A673 (cell line): ENCODE measurements at regions not wholly inside any gene's neighbourhood (a gene's known extent, or its start where the extent isn't known, plus 50 kb on each side); places are given as distances from the start of the nearest gene placed in this dataset.

ENCODE experiments used
- BruUV-seq: library from RNA; stranded (reverse); fragments of 400-500 nt; replicated peaks from 2 replicates; lab custom pipeline; 2021; lab: Mats Ljungman, UMichigan
- CTCF ChIA-PET: fragments of 300-600 bp; sonication (Branson Sonifier 250); formaldehyde crosslinking; loops from one replicate; lab custom pipeline; 2022; ENCODE audit warnings: antibody characterized with exemption; lab: Charles Lee
- POLR2A ChIA-PET: fragments of 300-600 bp; sonication (Branson Sonifier 250); formaldehyde crosslinking; loops from one replicate; lab custom pipeline; 2022; ENCODE audit warnings: antibody characterized with exemption; ENCODE audit not compliant: low non-redundant PET; lab: Charles Lee
- DNase-seq: peaks from one replicate; pipeline ENCODE4 v3.0.0-alpha.2; 2015; ENCODE audit warnings: low spot score
- H3K27ac ChIP-seq: fragments of 200-600 bp; sonication (generic); 2 replicates; pipeline ENCODE4 v1.5.1; 2016; ENCODE audit warnings: mixed run types, low read depth, mild to moderate bottlenecking, mixed read lengths, antibody characterized with exemption, low read length; ENCODE audit not compliant: poor library complexity, severe bottlenecking
- H3K27me3 ChIP-seq: fragments of 200-600 bp; sonication (generic); replicated peaks from 2 replicates; pipeline ENCODE4 v1.6.1; 2017; ENCODE audit warnings: mixed run types, low read depth, mild to moderate bottlenecking, mixed read lengths, antibody characterized with exemption, low read length; ENCODE audit not compliant: insufficient read depth, poor library complexity
- H3K36me3 ChIP-seq: fragments of 200-600 bp; sonication (generic); 2 replicates; pipeline ENCODE4 v1.6.1; 2016; ENCODE audit warnings: mixed run types, mild to moderate bottlenecking, mixed read lengths, antibody characterized with exemption, low read length; ENCODE audit not compliant: insufficient read depth, poor library complexity, severe bottlenecking
- H3K4me1 ChIP-seq: fragments of 200-600 bp; sonication (generic); 2 replicates; pipeline ENCODE4 v1.6.1; 2017; ENCODE audit warnings: mixed run types, mild to moderate bottlenecking, mixed read lengths, antibody characterized with exemption, low read length; ENCODE audit not compliant: insufficient read depth, poor library complexity, severe bottlenecking
- H3K4me3 ChIP-seq: fragments of 200-600 bp; sonication (generic); 2 replicates; pipeline ENCODE4 v1.5.1; 2016; ENCODE audit warnings: low read depth, mixed run types, mild to moderate bottlenecking, mixed read lengths, low read length; ENCODE audit not compliant: poor library complexity, severe bottlenecking
- H3K9me3 ChIP-seq: fragments of 200-600 bp; sonication (generic); 2 replicates; pipeline ENCODE4 v1.6.1; 2016; ENCODE audit warnings: mixed run types, low read depth, mild to moderate bottlenecking, mixed read lengths, antibody characterized with exemption, low read length; ENCODE audit not compliant: poor library complexity, severe bottlenecking
- CTCF ChIP-seq: fragments of 300-800, 200-600 bp; sonication (generic); conservative IDR thresholded peaks from 2 replicates; pipeline ENCODE4 v1.5.1; 2017; ENCODE audit warnings: low read depth, mild to moderate bottlenecking, antibody characterized with exemption, low read length, moderate library complexity, mixed read lengths
- EZH2 ChIP-seq: fragments of 200-600 bp; sonication (generic); IDR thresholded peaks from 2 replicates; pipeline ENCODE4 v1.6.1; 2017; ENCODE audit warnings: borderline replicate concordance, low read depth, mild to moderate bottlenecking, mixed read lengths, antibody characterized with exemption, low read length; ENCODE audit not compliant: poor library complexity, severe bottlenecking
- intact Hi-C: fragments of 100-400 bp; cut with micrococcal nuclease; formaldehyde crosslinking; loops from one replicate; pipeline ENCODE4 v1.10.0; 2022; ENCODE audit not compliant: unreplicated experiment

- no TSS peak for BruUV-seq
- intact Hi-C loops, result no loop called here
- Histone ChIP-seq H3K4me1 (no peaks in the 10 kb centered on the region), H3K4me3 (no peak overlapping the region), H3K27ac (no peak overlapping the region), H3K9me3 (no peaks in the 10 kb centered on the region), H3K27me3 (no peaks in the 10 kb centered on the region), H3K36me3 (no peaks in the 10 kb centered on the region)
- TF ChIP-seq EZH2, result no peak
- TF ChIP-seq CTCF, result no peak
- DNase-seq, result no peak
- POLR2A ChIA-PET, result no interaction called here
- CTCF ChIA-PET, result no interaction called here
Measured at GRCh38 chr5:156149213-156149612, 177.8 kb upstream of the SGCD start.

- H3K9me3 ChIP-seq, result no peaks in the 10 kb centered on the region
- H3K27me3 ChIP-seq, result no peaks in the 10 kb centered on the region
- H3K4me3 ChIP-seq, result no peak overlapping the region
- H3K27ac ChIP-seq, result no peak overlapping the region
- TF ChIP-seq CTCF (no peak), EZH2 (no peak)
- H3K4me1 ChIP-seq, result no peaks in the 10 kb centered on the region
- no peaks in the 10 kb centered on the region for H3K36me3 ChIP-seq
- POLR2A ChIA-PET, result no interaction called here
- CTCF ChIA-PET, result no interaction called here
- BruUV-seq, result no TSS peak
- DNase-seq, result no peak
- intact Hi-C loops, result no loop called here
Measured at GRCh38 chr5:156153602-156154001, 173.4 kb upstream of the SGCD start.

GRCh38 chr5:156154757-156155156, 172.2 kb upstream of the SGCD start:
- Histone ChIP-seq H3K4me1 (no peaks in the 10 kb centered on the region), H3K36me3 (no peaks in the 10 kb centered on the region), H3K27ac (no peak overlapping the region), H3K27me3 (no peaks in the 10 kb centered on the region), H3K4me3 (no peak overlapping the region), H3K9me3 (no peaks in the 10 kb centered on the region)
- TF ChIP-seq EZH2 (no peak), CTCF (no peak)
- CTCF ChIA-PET, result no interaction called here
- no TSS peak for BruUV-seq
- DNase-seq, result no peak
- POLR2A ChIA-PET, result no interaction called here
- intact Hi-C loops, result no loop called here
